ENCODE measurements at regions not wholly inside any gene's neighbourhood (a gene's known extent, or its start where the extent isn't known, plus 50 kb on each side); places are given as distances from the start of the nearest gene placed in this dataset.

DNA sequence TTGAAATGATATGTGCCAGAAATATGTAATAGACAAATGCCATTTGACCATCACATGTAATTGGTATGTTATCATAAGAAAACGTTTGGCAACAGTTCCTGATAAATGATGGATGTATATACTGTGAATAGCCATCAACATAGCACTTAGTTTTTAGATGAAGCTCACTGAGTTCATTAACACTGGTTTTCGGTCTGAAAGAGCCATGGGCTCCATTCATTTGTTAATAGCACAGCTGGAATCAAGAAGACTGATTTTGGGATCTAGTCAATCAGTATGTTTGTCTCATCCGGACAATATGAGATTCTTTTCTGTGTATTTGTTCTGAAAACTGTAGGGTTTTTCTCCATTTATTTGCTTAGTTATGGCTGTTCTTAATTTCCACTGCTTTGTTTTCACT, 413.5 kb upstream of the CLINT1 start:
- TF ChIP-seq, protein P1, sequence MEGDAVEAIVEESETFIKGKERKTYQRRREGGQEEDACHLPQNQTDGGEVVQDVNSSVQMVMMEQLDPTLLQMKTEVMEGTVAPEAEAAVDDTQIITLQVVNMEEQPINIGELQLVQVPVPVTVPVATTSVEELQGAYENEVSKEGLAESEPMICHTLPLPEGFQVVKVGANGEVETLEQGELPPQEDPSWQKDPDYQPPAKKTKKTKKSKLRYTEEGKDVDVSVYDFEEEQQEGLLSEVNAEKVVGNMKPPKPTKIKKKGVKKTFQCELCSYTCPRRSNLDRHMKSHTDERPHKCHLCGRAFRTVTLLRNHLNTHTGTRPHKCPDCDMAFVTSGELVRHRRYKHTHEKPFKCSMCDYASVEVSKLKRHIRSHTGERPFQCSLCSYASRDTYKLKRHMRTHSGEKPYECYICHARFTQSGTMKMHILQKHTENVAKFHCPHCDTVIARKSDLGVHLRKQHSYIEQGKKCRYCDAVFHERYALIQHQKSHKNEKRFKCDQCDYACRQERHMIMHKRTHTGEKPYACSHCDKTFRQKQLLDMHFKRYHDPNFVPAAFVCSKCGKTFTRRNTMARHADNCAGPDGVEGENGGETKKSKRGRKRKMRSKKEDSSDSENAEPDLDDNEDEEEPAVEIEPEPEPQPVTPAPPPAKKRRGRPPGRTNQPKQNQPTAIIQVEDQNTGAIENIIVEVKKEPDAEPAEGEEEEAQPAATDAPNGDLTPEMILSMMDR (conservative IDR thresholded peaks at IDR 0.05; ENCODE audit: low read depth, low read length): no peak
- no peak for TF ChIP-seq EZH2phosphoT487 (IDR thresholded peaks at IDR 0.05; ENCODE audit: borderline replicate concordance, low read length)
- TF ChIP-seq EZH2 (IDR thresholded peaks at IDR 0.05; ENCODE audit: low read length, unreplicated experiment): no peak

All from PC-3 (cell line).